IMR-90 (cell line): ENCODE measurements at regions not wholly inside any gene's neighbourhood (a gene's known extent, or its start where the extent isn't known, plus 50 kb on each side); places are given as distances from the start of the nearest gene placed in this dataset.

Source experiments
- ATAC-seq: fragments of 200-7000 bp; cut with Tn5 transposase; 2 replicates; pipeline ENCODE4 v1.9.1; 2020; ENCODE audit warnings: low read depth, mild to moderate bottlenecking, moderate library complexity
- BruUV-seq: library from RNA; stranded (reverse); fragments of 400-500 nt; replicated peaks from 2 replicates; lab custom pipeline; 2021; lab: Mats Ljungman, UMichigan
- CTCF ChIA-PET: fragments of 300-600 bp; formaldehyde crosslinking; extraction: SDS; loops from one replicate; lab custom pipeline; 2021; ENCODE audit warnings: antibody characterized with exemption; lab: Yijun Ruan, JAX
- POLR2A ChIA-PET: fragments of 300-600 bp; sonication (Branson Sonifier 250); formaldehyde crosslinking; loops from one replicate; lab custom pipeline; 2022; ENCODE audit warnings: antibody characterized with exemption; ENCODE audit not compliant: unreplicated experiment; lab: Charles Lee
- DNase-seq: peaks from one replicate; pipeline ENCODE4 v3.0.0; 2013
- H2AFZ ChIP-seq: replicated peaks from 2 replicates; pipeline ENCODE3; 2013; ENCODE audit warnings: low read length, mild to moderate bottlenecking; ENCODE audit not compliant: poor library complexity
- H2AK5ac ChIP-seq: 2 replicates; pipeline ENCODE4 v1.6.1; 2013; ENCODE audit warnings: low read depth, low read length, inconsistent platforms
- H2AK9ac ChIP-seq: replicated peaks from 2 replicates; pipeline ENCODE3; 2013; ENCODE audit warnings: mild to moderate bottlenecking, low read depth, low read length, moderate library complexity; ENCODE audit not compliant: poor library complexity
- H2BK120ac ChIP-seq: 2 replicates; pipeline ENCODE4 v1.6.1; 2013; ENCODE audit warnings: low read depth, low read length, inconsistent platforms
- H2BK15ac ChIP-seq: 3 replicates; pipeline ENCODE4 v1.6.1; 2013; ENCODE audit warnings: low read depth, low read length, inconsistent platforms
- H2BK20ac ChIP-seq: 2 replicates; pipeline ENCODE4 v1.6.1; 2013; ENCODE audit warnings: low read depth, mild to moderate bottlenecking, inconsistent platforms, low read length, moderate library complexity
- H2BK5ac ChIP-seq: 2 replicates; pipeline ENCODE4 v1.6.1; 2013; ENCODE audit warnings: mild to moderate bottlenecking, low read depth, low read length, inconsistent platforms; ENCODE audit not compliant: poor library complexity, severe bottlenecking
- H3K14ac ChIP-seq: replicated peaks from 2 replicates; pipeline ENCODE4 v1.6.1; 2013; ENCODE audit warnings: low read depth, low read length, inconsistent platforms
- H3K18ac ChIP-seq: 2 replicates; pipeline ENCODE4 v1.6.1; 2013; ENCODE audit warnings: low read depth, low read length, control low read depth
- H3K23ac ChIP-seq: 2 replicates; pipeline ENCODE4 v1.6.1; 2013; ENCODE audit warnings: low read depth, low read length, inconsistent platforms
- H3K27ac ChIP-seq: 2 replicates; pipeline ENCODE4 v1.5.1; 2013; ENCODE audit warnings: mild to moderate bottlenecking, control low read depth, low read length; ENCODE audit not compliant: insufficient read depth
- H3K27me3 ChIP-seq: 2 replicates; pipeline ENCODE4 v1.6.1; 2013; ENCODE audit warnings: low read length; ENCODE audit not compliant: control insufficient read depth, insufficient read depth
- H3K36me3 ChIP-seq: 2 replicates; pipeline ENCODE4 v1.6.1; 2013; ENCODE audit warnings: low read length, mixed read lengths; ENCODE audit not compliant: control insufficient read depth, insufficient read depth
- H3K4ac ChIP-seq: 2 replicates; pipeline ENCODE4 v1.6.1; 2013; ENCODE audit warnings: low read depth, low read length, inconsistent platforms
- H3K4me1 ChIP-seq: 2 replicates; pipeline ENCODE4 v1.6.1; 2013; ENCODE audit warnings: low read length, mixed read lengths; ENCODE audit not compliant: control insufficient read depth, insufficient read depth
- H3K4me2 ChIP-seq: 2 replicates; pipeline ENCODE4 v1.6.1; 2013; ENCODE audit warnings: low read depth, mild to moderate bottlenecking, control low read depth, low read length, moderate library complexity
- H3K4me3 ChIP-seq: 2 replicates; pipeline ENCODE4 v1.5.1; 2013; ENCODE audit warnings: low read depth, mild to moderate bottlenecking, control low read depth, low read length, moderate library complexity; ENCODE audit not compliant: insufficient read depth
- H3K56ac ChIP-seq: 2 replicates; pipeline ENCODE4 v1.6.1; 2013; ENCODE audit warnings: low read length, inconsistent platforms; ENCODE audit not compliant: insufficient read depth; ENCODE audit errors: extremely low read depth
- H3K79me1 ChIP-seq, 2 experiments: 2 replicates each; pipeline ENCODE4 v1.6.1; 2013; ENCODE audit warnings: low read length in 2 of 2, inconsistent platforms in 1 of 2, low read depth in 1 of 2
- H3K9ac ChIP-seq: 2 replicates; pipeline ENCODE4 v1.6.1; 2013; ENCODE audit warnings: low read depth, low read length, control low read depth
- H3K9me1 ChIP-seq: 2 replicates; pipeline ENCODE4 v1.6.1; 2013; ENCODE audit warnings: low read length, inconsistent platforms; ENCODE audit not compliant: insufficient read depth
- H3K9me3 ChIP-seq: 2 replicates; pipeline ENCODE4 v1.6.1; 2013; ENCODE audit warnings: low read length; ENCODE audit not compliant: control insufficient read depth, insufficient read depth
- H4K20me1 ChIP-seq: 2 replicates; pipeline ENCODE4 v1.6.1; 2013; ENCODE audit warnings: low read length, inconsistent platforms; ENCODE audit not compliant: insufficient read depth
- H4K5ac ChIP-seq: 2 replicates; pipeline ENCODE4 v1.6.1; 2013; ENCODE audit warnings: mild to moderate bottlenecking, low read depth, low read length, control low read depth
- H4K8ac ChIP-seq, 2 experiments: 2 replicates each; pipeline ENCODE4 v1.6.1; 2013; ENCODE audit warnings: low read depth in 2 of 2, low read length in 2 of 2, control low read depth in 1 of 2, inconsistent platforms in 1 of 2
- H4K91ac ChIP-seq: 2 replicates; pipeline ENCODE4 v1.6.1; 2013; ENCODE audit warnings: low read depth, low read length, inconsistent platforms; ENCODE audit not compliant: insufficient read depth
- CHD1 ChIP-seq: IDR thresholded peaks from 2 replicates; pipeline ENCODE4 v1.6.1; 2012; ENCODE audit warnings: low read depth, low read length, improper control_type of control experiment
- ELK1 ChIP-seq: fragments of 150-350 bp; IDR thresholded peaks from 2 replicates; pipeline ENCODE4 v1.6.1; 2016; ENCODE audit warnings: low read depth, mild to moderate bottlenecking, low read length, moderate library complexity, borderline replicate concordance
- MAZ ChIP-seq: IDR thresholded peaks from 2 replicates; pipeline ENCODE4 v1.6.1; 2012; ENCODE audit warnings: low read depth, mild to moderate bottlenecking, low read length, improper control_type of control experiment, moderate library complexity, borderline replicate concordance
- MXI1 ChIP-seq: IDR thresholded peaks from 2 replicates; pipeline ENCODE4 v1.6.1; 2012; ENCODE audit warnings: low read depth, mild to moderate bottlenecking, low read length, moderate library complexity, borderline replicate concordance
- RFX5 ChIP-seq: IDR thresholded peaks from 2 replicates; pipeline ENCODE4 v1.8.0; 2012; ENCODE audit warnings: low read depth, mild to moderate bottlenecking, low read length, moderate library complexity
- WGBS, 2 experiments: methylation state at CpG; one replicate each; pipeline versions ENCODE4 v1.1.5 to v1.1.7; 2013; ENCODE audit warnings: missing lambda C conversion rate in 2 of 2; ENCODE audit not compliant: insufficient read length in 1 of 2; ENCODE audit errors: extremely low coverage in 2 of 2; 5-methylcytosine and 5-hydroxymethylcytosine counted together
- dilution Hi-C: fragments of 300-500 bp; cut with HindIII; formaldehyde crosslinking; loops from one replicate; pipeline ENCODE4 v1.14.3; 2018; ENCODE audit warnings: low sequenced_read_pairs; ENCODE audit not compliant: unreplicated experiment
- in situ Hi-C: fragments of 300-500 bp; cut with MboI; formaldehyde crosslinking; loops from 3 replicates; pipeline ENCODE4 v1.14.3; 2019; ENCODE audit warnings: low sequenced_read_pairs, inconsistent platforms, mixed read lengths
- intact Hi-C: fragments of 100-400 bp; cut with micrococcal nuclease; formaldehyde crosslinking; loops from 2 replicates; pipeline ENCODE4 v1.10.0; 2022

GRCh38 chr11:26943636-26944035, 50.3 kb upstream of the FIBIN start:
- WGBS, 2 experiments, result 100% methylated on average over 1 of the region's 3 CpGs; no CpG with 5 or more reads in 1 of the 2 experiments
- Histone ChIP-seq H3K4me1 (peaks cover 11% of the 10 kb centered on the region), H3K36me3 (no peaks in the 10 kb centered on the region), H3K9me3 (peaks cover 1% of the 10 kb centered on the region; the same call in 1 of the 2 replicates), H3K56ac (no peak overlapping the region), H2BK120ac (no peak overlapping the region), H4K91ac (peak overlapping the region; percentile 2; the same call in 1 of the 2 replicates), H2BK15ac (peak overlapping the region; percentile 24; the same call in 1 of the 3 replicates), H2AFZ (no peak overlapping the region), H4K8ac (no peak overlapping the region), H2AK5ac (peak overlapping the region; percentile 61; the same call in 1 of the 2 replicates), H3K9me1 (no peaks in the 10 kb centered on the region), H3K4ac (no peak overlapping the region), H3K18ac (peak overlapping the region; percentile 28; the same call in 1 of the 2 replicates), H3K4me3 (no peak overlapping the region), H4K5ac (no peak overlapping the region), H3K9ac (no peak overlapping the region), H3K27ac (no peak overlapping the region), H2BK5ac (no peak overlapping the region), H3K14ac (no peak overlapping the region), H3K23ac (no peak overlapping the region), H2AK9ac (no peak overlapping the region), H2BK20ac (no peak overlapping the region), H3K79me1 (no peaks in the 10 kb centered on the region), H3K4me2 (no peak overlapping the region), H3K27me3 (no peaks in the 10 kb centered on the region), H4K20me1 (no peaks in the 10 kb centered on the region)
- intact Hi-C loops (no loop called here), in situ Hi-C loops (no loop called here), dilution Hi-C loops (no loop called here)
- BruUV-seq, result no TSS peak
- DNase-seq (no peak), ATAC-seq (no peak)
- TF ChIP-seq RFX5 (no peak), ELK1 (no peak), MXI1 (no peak), MAZ (no peak), CHD1 (no peak)
- CTCF ChIA-PET, result no interaction called here
- POLR2A ChIA-PET, result no interaction called here
